ACHN (cell line): ENCODE measurements at regions not wholly inside any gene's neighbourhood (a gene's known extent, or its start where the extent isn't known, plus 50 kb on each side); places are given as distances from the start of the nearest gene placed in this dataset.
A peak's percentile ranks its signal among the peaks of the same experiment; 100 is the strongest.
"Not testable (repeated sequence)": the region's sequence is repeated elsewhere in the genome, so short reads cannot be mapped to it uniquely, and the experiment has no call there.

Experiments used
- DNase-seq: peaks from one replicate; pipeline ENCODE4 v3.0.0-alpha.2; 2015
- in situ Hi-C: cut with HindIII; loops from 2 replicates; pipeline ENCODE4 v1.10.0; 2017; ENCODE audit warnings: low sequenced_read_pairs, low pct_ligation_motif_present, low pct_unique_long_range_greater_than_20kb

DNA sequence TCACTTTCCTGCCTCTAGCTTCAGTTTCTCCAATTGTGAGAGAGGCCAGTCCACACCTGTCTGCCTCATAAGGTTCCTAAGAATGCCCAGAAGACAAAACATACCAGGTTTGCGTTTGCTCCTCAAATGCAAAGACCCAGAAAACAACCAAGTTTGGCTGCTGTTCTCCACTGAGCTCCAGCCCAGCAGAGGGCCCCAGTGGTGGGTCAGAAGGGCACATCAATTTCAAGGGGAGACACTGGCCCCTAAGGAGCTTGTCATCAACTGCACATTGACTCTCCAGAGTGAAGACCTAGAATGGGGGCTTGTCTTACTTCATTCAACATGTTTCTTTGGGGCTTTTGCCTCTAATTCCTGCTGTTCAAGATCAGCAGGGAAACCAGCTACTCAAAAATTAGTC lies 127.9 kb upstream of the SLC6A11 start:
- in situ Hi-C loops = no loop called here
- DNase-seq = no peak

DNA sequence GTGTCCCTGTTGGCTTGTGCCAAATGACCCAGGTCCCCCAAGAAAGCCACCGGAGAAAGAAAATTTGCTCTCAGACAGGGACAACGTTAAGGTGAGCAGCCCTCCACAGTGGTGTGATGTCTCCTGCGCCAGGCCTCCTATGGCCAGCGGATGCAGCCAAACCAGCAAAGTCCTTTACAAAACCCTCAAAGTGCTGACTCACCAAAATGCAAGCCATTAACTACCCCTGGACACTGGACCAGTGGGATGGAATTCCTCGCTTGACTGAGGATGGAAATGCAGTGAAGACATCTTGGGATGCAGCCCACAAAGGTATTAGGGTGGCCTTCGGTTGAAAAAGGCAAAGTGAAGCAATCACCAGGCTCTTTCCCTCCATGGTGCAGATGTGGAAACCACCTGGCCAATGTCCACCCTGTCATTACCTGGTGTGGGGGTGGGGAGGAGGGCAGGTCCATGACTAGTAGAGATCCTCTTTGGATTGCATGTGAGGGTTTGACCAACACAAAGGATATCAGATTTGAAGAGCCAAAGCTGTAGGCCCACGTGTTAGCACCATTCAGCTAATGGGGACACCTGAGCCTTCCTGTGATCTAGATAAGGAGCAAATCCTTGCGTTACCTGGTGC lies 127.4 kb upstream of the SLC6A11 start:
- in situ Hi-C loops = no loop called here
- no peak for DNase-seq

DNA sequence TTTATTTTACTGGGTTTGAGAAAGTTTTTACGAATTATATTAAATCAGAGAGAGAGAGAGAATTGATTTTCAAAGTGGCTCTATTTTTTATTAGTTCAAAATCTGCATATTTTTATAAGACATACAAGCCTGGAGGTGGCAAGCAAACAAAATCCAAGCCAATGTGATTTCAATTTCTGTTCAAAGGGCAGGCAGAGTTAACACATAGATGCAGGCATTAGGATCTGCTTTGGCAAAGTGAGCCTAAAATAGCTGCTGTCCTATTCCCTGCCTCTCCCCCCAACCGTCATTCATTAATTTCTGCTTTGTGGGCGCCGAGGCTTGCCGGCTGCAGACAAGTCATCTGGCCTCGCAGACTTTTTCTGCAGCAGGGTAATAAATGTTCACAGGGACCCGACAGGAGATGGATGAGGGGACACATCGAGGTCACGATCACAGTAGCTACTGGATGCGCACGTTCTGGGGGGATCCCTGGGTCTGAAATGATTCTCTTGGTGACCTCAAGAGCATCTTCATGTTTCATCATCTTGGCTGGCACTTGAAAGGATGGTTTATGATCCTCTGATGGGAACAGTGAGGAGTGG lies 123.9 kb upstream of the SLC6A11 start:
- no peak for DNase-seq
- in situ Hi-C loops = no loop called here

DNA sequence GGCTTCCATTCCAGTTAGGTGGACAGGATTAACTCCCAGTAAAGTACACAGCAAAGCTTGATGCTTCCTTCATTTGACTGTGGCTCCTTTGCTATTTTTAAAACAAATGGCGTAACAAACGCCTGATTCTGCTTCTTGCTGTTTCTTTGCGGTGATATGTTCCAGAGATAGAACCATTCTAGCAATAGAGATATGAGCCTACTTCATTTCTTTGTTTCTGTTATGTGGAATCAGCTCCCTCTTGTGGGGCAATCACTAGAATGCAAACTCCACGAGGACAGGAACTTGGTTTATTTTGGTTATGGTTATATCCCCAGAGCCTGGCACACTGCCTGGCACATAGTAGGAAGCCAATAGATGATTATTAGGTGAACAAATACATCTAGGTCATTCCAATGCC lies 122.6 kb upstream of the SLC6A11 start:
- no peak for DNase-seq
- in situ Hi-C loops = no loop called here

GRCh38 chr3:10694179-10694578 lies 121.8 kb upstream of the SLC6A11 start:
- no peak for DNase-seq
- in situ Hi-C loops = no loop called here

DNA sequence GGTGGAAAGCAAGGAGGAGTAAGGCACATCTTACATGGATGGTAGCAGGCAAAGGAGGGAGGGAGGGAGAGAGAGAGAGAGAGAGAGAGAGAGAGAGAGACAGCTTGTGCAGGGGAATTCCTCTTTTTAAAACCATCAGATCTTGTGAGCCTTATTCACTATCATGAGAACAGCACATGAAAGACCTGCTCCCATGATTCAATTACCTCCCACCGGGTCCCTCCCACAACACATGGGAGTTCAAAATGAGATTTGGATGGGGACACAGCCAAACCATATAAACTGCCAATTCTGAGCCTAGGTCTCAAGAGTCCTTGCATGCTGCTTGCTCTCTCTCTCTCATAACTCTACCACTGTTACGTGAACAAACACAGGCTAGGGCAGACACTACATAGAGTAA lies 120.8 kb upstream of the SLC6A11 start:
- DNase-seq, in situ Hi-C loops: not testable (repeated sequence)

- in situ Hi-C loops = no loop called here
Measured at GRCh38 chr3:10695595-10696285, 120.3 kb upstream of the SLC6A11 start.

GRCh38 chr3:10697918-10698317 lies 118.1 kb upstream of the SLC6A11 start:
- in situ Hi-C loops = no loop called here
- DNase-seq = peak; percentile 13

More at GRCh38 chr3:10695595-10696285, 120.3 kb upstream of the SLC6A11 start:
- no peak for DNase-seq

- in situ Hi-C loops = no loop called here
- DNase-seq = no peak
Measured at GRCh38 chr3:10700821-10701220, 115.2 kb upstream of the SLC6A11 start.

- DNase-seq = no peak
- in situ Hi-C loops = no loop called here
Measured at GRCh38 chr3:10702961-10703740, 112.9 kb upstream of the SLC6A11 start.

- DNase-seq = peak; percentile 77
- in situ Hi-C loops = no loop called here
Measured at GRCh38 chr3:10703875-10704274, 112.2 kb upstream of the SLC6A11 start.

GRCh38 chr3:10706156-10706739 lies 109.8 kb upstream of the SLC6A11 start:
- in situ Hi-C loops = no loop called here
- DNase-seq = peak; percentile 44

- DNase-seq = no peak
- in situ Hi-C loops = no loop called here
Measured at GRCh38 chr3:10706740-10707399, 109.2 kb upstream of the SLC6A11 start.

- in situ Hi-C loops = no loop called here
- no peak for DNase-seq
Measured at GRCh38 chr3:10707400-10708215, 108.4 kb upstream of the SLC6A11 start.

GRCh38 chr3:10708216-10708893 lies 107.7 kb upstream of the SLC6A11 start:
- in situ Hi-C loops = no loop called here
- no peak for DNase-seq

- in situ Hi-C loops = no loop called here
Measured at GRCh38 chr3:10709110-10709781, 106.8 kb upstream of the SLC6A11 start.

GRCh38 chr3:10712121-10712520 lies 103.9 kb upstream of the SLC6A11 start:
- in situ Hi-C loops = no loop called here
- DNase-seq = no peak

More at GRCh38 chr3:10709110-10709781, 106.8 kb upstream of the SLC6A11 start:
- no peak for DNase-seq
